H9 (cell line): ENCODE measurements at regions not wholly inside any gene's neighbourhood (a gene's known extent, or its start where the extent isn't known, plus 50 kb on each side); places are given as distances from the start of the nearest gene placed in this dataset.

Experiments
- DNase-seq: peaks from one replicate; pipeline ENCODE4 v3.0.0-alpha.2; 2017
- H2AFZ ChIP-seq: one replicate; pipeline ENCODE4 v1.6.1; 2013; ENCODE audit warnings: mild to moderate bottlenecking, low read length, control low read depth, moderate library complexity
- H2AK5ac ChIP-seq: 2 replicates; pipeline ENCODE4 v1.6.1; 2013; ENCODE audit warnings: low read length, control low read depth, mixed read lengths; ENCODE audit not compliant: insufficient read length
- H2BK120ac ChIP-seq: one replicate; pipeline ENCODE4 v1.6.1; 2013; ENCODE audit warnings: low read depth, mild to moderate bottlenecking, low read length, control low read depth, inconsistent platforms; ENCODE audit not compliant: poor library complexity, severe bottlenecking
- H2BK12ac ChIP-seq: 2 replicates; pipeline ENCODE4 v1.6.1; 2013; ENCODE audit warnings: low read length, control low read depth, mixed read lengths, low read depth; ENCODE audit not compliant: insufficient read length
- H2BK15ac ChIP-seq: 2 replicates; pipeline ENCODE4 v1.6.1; 2013; ENCODE audit warnings: low read depth, low read length, control low read depth
- H2BK20ac ChIP-seq: one replicate; pipeline ENCODE4 v1.6.1; 2013; ENCODE audit warnings: low read depth, mild to moderate bottlenecking, low read length, control low read depth, inconsistent platforms; ENCODE audit not compliant: poor library complexity, severe bottlenecking
- H2BK5ac ChIP-seq: 2 replicates; pipeline ENCODE4 v1.6.1; 2013; ENCODE audit warnings: low read length, control low read depth, mixed read lengths; ENCODE audit not compliant: insufficient read length
- H3K14ac ChIP-seq: 2 replicates; pipeline ENCODE4 v1.6.1; 2013; ENCODE audit warnings: low read length, control low read depth; ENCODE audit not compliant: insufficient read depth
- H3K18ac ChIP-seq: 2 replicates; pipeline ENCODE4 v1.6.1; 2013; ENCODE audit warnings: low read depth, mild to moderate bottlenecking, mixed read lengths, low read length, control low read depth; ENCODE audit not compliant: insufficient read length
- H3K23ac ChIP-seq: 2 replicates; pipeline ENCODE4 v1.6.1; 2013; ENCODE audit warnings: low read length, control low read depth, mixed read lengths, low read depth; ENCODE audit not compliant: insufficient read length
- H3K23me2 ChIP-seq: 2 replicates; pipeline ENCODE4 v1.6.1; 2013; ENCODE audit warnings: low read depth, mild to moderate bottlenecking, mixed read lengths, low read length, control low read depth; ENCODE audit not compliant: insufficient read length, poor library complexity, severe bottlenecking
- H3K27ac ChIP-seq: 2 replicates; pipeline ENCODE4 v1.5.1; 2013; ENCODE audit warnings: low read length, control low read depth, mixed read lengths, low read depth; ENCODE audit not compliant: insufficient read length
- H3K27me3 ChIP-seq: 2 replicates; pipeline ENCODE4 v1.6.1; 2013; ENCODE audit warnings: low read length, control low read depth, inconsistent platforms; ENCODE audit not compliant: insufficient read depth
- H3K4ac ChIP-seq: 2 replicates; pipeline ENCODE4 v1.6.1; 2013; ENCODE audit warnings: low read depth, mild to moderate bottlenecking, control low read depth, inconsistent platforms, low read length, moderate library complexity
- H3K4me1 ChIP-seq: 2 replicates; pipeline ENCODE4 v1.6.1; 2013; ENCODE audit warnings: low read length, control low read depth, inconsistent platforms; ENCODE audit not compliant: insufficient read depth
- H3K4me2 ChIP-seq: 2 replicates; pipeline ENCODE4 v1.6.1; 2013; ENCODE audit warnings: low read length, control low read depth, mixed read lengths; ENCODE audit not compliant: insufficient read length, insufficient read depth
- H3K56ac ChIP-seq: 2 replicates; pipeline ENCODE4 v1.6.1; 2013; ENCODE audit warnings: low read depth, mild to moderate bottlenecking, mixed read lengths, low read length, control low read depth; ENCODE audit not compliant: insufficient read length
- H3K79me1 ChIP-seq: 2 replicates; pipeline ENCODE4 v1.6.1; 2013; ENCODE audit warnings: low read depth, mild to moderate bottlenecking, moderate library complexity, low read length, control low read depth, inconsistent platforms; ENCODE audit not compliant: insufficient read depth, poor library complexity, severe bottlenecking
- H3K79me2 ChIP-seq: 2 replicates; pipeline ENCODE4 v1.6.1; 2013; ENCODE audit warnings: low read length, control low read depth, inconsistent platforms; ENCODE audit not compliant: insufficient read depth
- H3K9ac ChIP-seq: 2 replicates; pipeline ENCODE4 v1.6.1; 2013; ENCODE audit warnings: low read length, control low read depth, mixed read lengths; ENCODE audit not compliant: insufficient read length; ENCODE audit errors: extremely low read depth
- H3K9me3 ChIP-seq: one replicate; pipeline ENCODE4 v1.6.1; 2013; ENCODE audit warnings: low read depth, low read length, inconsistent platforms; ENCODE audit not compliant: control insufficient read depth
- H3T11ph ChIP-seq: one replicate; pipeline ENCODE4 v1.6.1; 2013; ENCODE audit warnings: mild to moderate bottlenecking, low read length, control low read depth, inconsistent platforms
- H4K20me1 ChIP-seq: one replicate; pipeline ENCODE4 v1.6.1; 2013; ENCODE audit not compliant: control insufficient read depth, insufficient read length, insufficient read depth
- H4K5ac ChIP-seq: 2 replicates; pipeline ENCODE4 v1.6.1; 2013; ENCODE audit warnings: low read depth, mild to moderate bottlenecking, mixed read lengths, low read length, control low read depth; ENCODE audit not compliant: insufficient read length
- H4K8ac ChIP-seq: replicated peaks from 2 replicates; pipeline ENCODE4 v1.6.1; 2013; ENCODE audit warnings: low read length, control low read depth, mixed read lengths, low read depth; ENCODE audit not compliant: insufficient read length
- H4K91ac ChIP-seq: 2 replicates; pipeline ENCODE4 v1.6.1; 2013; ENCODE audit warnings: low read depth, mild to moderate bottlenecking, moderate library complexity, mixed read lengths, low read length, control low read depth; ENCODE audit not compliant: insufficient read length
- H3K27ac Mint-ChIP-seq, 3 experiments: 2 replicates in 2 of 3; 3 replicates in 1 of 3; pipeline ENCODE4 v1.8.0; 2020 to 2021; ENCODE audit warnings: mixed read lengths in 3 of 3, mild to moderate bottlenecking in 1 of 3, moderate library complexity in 1 of 3
- H3K27me3 Mint-ChIP-seq: 2 replicates; pipeline ENCODE4 v1.8.0; 2021; ENCODE audit warnings: low read depth, mild to moderate bottlenecking, moderate library complexity, mixed read lengths
- H3K36me3 Mint-ChIP-seq, 3 experiments: 2 replicates in 2 of 3; 3 replicates in 1 of 3; pipeline ENCODE4 v1.8.0; 2020 to 2021; ENCODE audit warnings: low read depth in 3 of 3, mixed read lengths in 3 of 3; ENCODE audit not compliant: insufficient read depth in 1 of 3
- H3K4me1 Mint-ChIP-seq, 2 experiments: 2 replicates each; pipeline ENCODE4 v1.8.0; 2020; ENCODE audit warnings: mixed read lengths in 2 of 2
- H3K4me3 Mint-ChIP-seq, 2 experiments: 2 replicates in 1 of 2; 3 replicates in 1 of 2; pipeline ENCODE4 v1.8.0; 2020 to 2021; ENCODE audit warnings: mild to moderate bottlenecking in 2 of 2, mixed read lengths in 2 of 2, moderate library complexity in 1 of 2
- H3K9me3 Mint-ChIP-seq, 2 experiments: 2 replicates in 1 of 2; 3 replicates in 1 of 2; pipeline ENCODE4 v1.8.0; 2020; ENCODE audit warnings: mild to moderate bottlenecking in 2 of 2, mixed read lengths in 2 of 2, moderate library complexity in 1 of 2
- CTCF ChIP-seq: fragments of 200-600 bp; sonication (generic); conservative IDR thresholded peaks from 3 replicates; pipeline ENCODE4 v1.8.0; 2021; ENCODE audit warnings: antibody characterized with exemption, mild to moderate bottlenecking

GRCh38 chr3:106611841-106612240, 743.0 kb upstream of the CBLB start:
- TF ChIP-seq CTCF: no peak
- Mint-ChIP-seq H3K27me3 (no peaks in the 10 kb centered on the region; the same call in 1 of the 2 replicates), H3K9me3 (peaks cover 13 to 16% of the 10 kb centered on the region in 2 experiments), H3K36me3 (peaks cover 12 to 30% (median 14%) of the 10 kb centered on the region in 3 experiments), H3K4me1 (peaks cover 23 to 27% of the 10 kb centered on the region in 2 experiments), H3K4me3 (no peak overlapping the region), H3K27ac (no peak overlapping the region)
- Histone ChIP-seq H2BK20ac (no peak overlapping the region), H3K56ac (no peak overlapping the region), H4K8ac (no peak overlapping the region), H3K4me1 (0 out of 2 replicates have a peak, but pooled peaks cover 3% of the 10 kb centered on the region), H2BK120ac (no peak overlapping the region), H2BK15ac (no peak overlapping the region), H3K23me2 (no peaks in the 10 kb centered on the region), H2AFZ (no peak overlapping the region), H3K4me2 (no peak overlapping the region), H3K27me3 (no peaks in the 10 kb centered on the region), H4K20me1 (no peaks in the 10 kb centered on the region), H3K27ac (no peak overlapping the region), H3K4ac (no peak overlapping the region), H2BK12ac (no peak overlapping the region), H2BK5ac (no peak overlapping the region), H3K79me2 (no peaks in the 10 kb centered on the region), H4K91ac (no peak overlapping the region), H3K14ac (no peak overlapping the region), H2AK5ac (no peak overlapping the region), H3K23ac (no peak overlapping the region), H4K5ac (no peak overlapping the region), H3K18ac (no peak overlapping the region), H3T11ph (no peak overlapping the region), H3K9me3 (peaks cover 1% of the 10 kb centered on the region), H3K79me1 (no peaks in the 10 kb centered on the region), H3K9ac (no peak overlapping the region)
- no peak for DNase-seq
